H1 (cell line): ENCODE measurements at regions not wholly inside any gene's neighbourhood (a gene's known extent, or its start where the extent isn't known, plus 50 kb on each side); places are given as distances from the start of the nearest gene placed in this dataset.

Experiments
- CTCF ChIA-PET: fragments of 300-600 bp; sonication (Branson Sonifier 250); formaldehyde crosslinking; loops from one replicate; lab custom pipeline; 2021; ENCODE audit not compliant: partially characterized antibody; lab: Charles Lee
- POLR2A ChIA-PET: fragments of 300-600 bp; sonication (Branson Sonifier 250); formaldehyde crosslinking; loops from one replicate; lab custom pipeline; 2021; ENCODE audit warnings: inconsistent platforms; ENCODE audit not compliant: partially characterized antibody; lab: Charles Lee
- DNase-seq, 2 experiments: peaks; one replicate each; pipeline versions ENCODE4 v3.0.0 to v3.0.0-alpha.2; 2010 to 2022; ENCODE audit warnings: low spot score in 2 of 2, low read depth in 1 of 2, mixed read lengths in 1 of 2
- FAIRE-seq: peaks from 2 replicates; lab custom pipeline; 2011; peaks lifted over from hg19 to GRCh38; lab: Jason Lieb, UNC
- H2AFZ ChIP-seq: 2 replicates; pipeline ENCODE4 v1.8.1; 2012; ENCODE audit warnings: low read length, inconsistent platforms
- H2AK5ac ChIP-seq: 2 replicates; pipeline ENCODE4 v1.6.1; 2013; ENCODE audit warnings: low read depth, low read length
- H2BK120ac ChIP-seq: replicated peaks from 2 replicates; pipeline ENCODE3; 2013; ENCODE audit warnings: low read depth, low read length, inconsistent platforms
- H2BK12ac ChIP-seq: 2 replicates; pipeline ENCODE4 v1.6.1; 2013; ENCODE audit warnings: low read depth, low read length
- H2BK15ac ChIP-seq: 2 replicates; pipeline ENCODE4 v1.6.1; 2013; ENCODE audit warnings: low read length
- H2BK20ac ChIP-seq: 2 replicates; pipeline ENCODE4 v1.6.1; 2013; ENCODE audit warnings: low read length
- H2BK5ac ChIP-seq: 2 replicates; pipeline ENCODE4 v1.6.1; 2013; ENCODE audit warnings: low read depth, low read length
- H3K14ac ChIP-seq: 2 replicates; pipeline ENCODE4 v1.6.1; 2013; ENCODE audit warnings: inconsistent platforms; ENCODE audit not compliant: insufficient read length
- H3K18ac ChIP-seq: 2 replicates; pipeline ENCODE4 v1.6.1; 2013; ENCODE audit warnings: low read length; ENCODE audit errors: extremely low read depth
- H3K23ac ChIP-seq: 2 replicates; pipeline ENCODE4 v1.6.1; 2013; ENCODE audit warnings: inconsistent platforms; ENCODE audit not compliant: insufficient read length
- H3K23me2 ChIP-seq: 2 replicates; pipeline ENCODE4 v1.6.1; 2013; ENCODE audit warnings: low read depth, low read length
- H3K27ac ChIP-seq: 2 replicates; pipeline ENCODE4 v1.6.1; 2011; ENCODE audit warnings: low read depth, low read length, inconsistent platforms
- H3K27me3 ChIP-seq, 4 experiments: replicated peaks in 1 of 4; 1 replicate in 1 of 4; 2 replicates in 3 of 4; pipeline versions ENCODE4 v1.6.1 to v1.8.1; 2011 to 2013; ENCODE audit warnings: low read length in 3 of 4, mild to moderate bottlenecking in 3 of 4, inconsistent platforms in 2 of 4, mixed read lengths in 2 of 4, moderate library complexity in 1 of 4; ENCODE audit not compliant: control insufficient read depth in 3 of 4, insufficient read depth in 3 of 4; ENCODE audit errors: extremely low read depth in 1 of 4
- H3K36me3 ChIP-seq, 4 experiments: 2 replicates each; pipeline versions ENCODE4 v1.6.1 to v1.8.1; 2011 to 2013; ENCODE audit warnings: mild to moderate bottlenecking in 4 of 4, low read length in 3 of 4, moderate library complexity in 2 of 4, control low read depth in 1 of 4, inconsistent platforms in 1 of 4; ENCODE audit not compliant: insufficient read depth in 4 of 4, control insufficient read depth in 2 of 4
- H3K4ac ChIP-seq: replicated peaks from 2 replicates; pipeline ENCODE3; 2013; ENCODE audit warnings: low read length, low read depth, mixed read lengths, inconsistent platforms; ENCODE audit not compliant: insufficient read length
- H3K4me1 ChIP-seq, 4 experiments: replicated peaks in 1 of 4; 1 replicate in 1 of 4; 2 replicates in 3 of 4; pipeline versions ENCODE4 v1.6.1 to v1.8.1; 2011 to 2013; ENCODE audit warnings: low read length in 3 of 4, inconsistent platforms in 2 of 4, mixed read lengths in 1 of 4; ENCODE audit not compliant: insufficient read depth in 4 of 4, control insufficient read depth in 3 of 4
- H3K4me2 ChIP-seq, 2 experiments: 2 replicates each; pipeline versions ENCODE4 v1.6.1 to v1.8.1; 2011 to 2013; ENCODE audit warnings: low read depth in 2 of 2, low read length in 2 of 2, control low read depth in 1 of 2, inconsistent platforms in 1 of 2, mild to moderate bottlenecking in 1 of 2; ENCODE audit not compliant: insufficient read depth in 1 of 2
- H3K4me3 ChIP-seq, 4 experiments: fragments of 200-600, 300-600 bp in 1 of 4; sonication (generic), shearing (Covaris generic), sonication (Bioruptor Twin) in 1 of 4; 2 replicates each; pipeline versions ENCODE4 v1.5.1 to v1.8.1; 2011 to 2016; ENCODE audit warnings: low read length in 4 of 4, low read depth in 3 of 4, control low read depth in 2 of 4, inconsistent platforms in 2 of 4, mild to moderate bottlenecking in 2 of 4, mixed read lengths in 1 of 4, moderate library complexity in 1 of 4; ENCODE audit not compliant: insufficient read depth in 2 of 4; ENCODE audit errors: extremely low read depth in 1 of 4
- H3K56ac ChIP-seq: replicated peaks from 2 replicates; pipeline ENCODE3; 2013; ENCODE audit warnings: low read depth, mild to moderate bottlenecking, mixed read lengths, low read length, inconsistent platforms; ENCODE audit not compliant: insufficient read length
- H3K79me1 ChIP-seq: 2 replicates; pipeline ENCODE4 v1.6.1; 2013; ENCODE audit warnings: low read depth, low read length, control low read depth
- H3K79me2 ChIP-seq, 2 experiments: 2 replicates each; pipeline versions ENCODE4 v1.6.1 to v1.8.1; 2012 to 2013; ENCODE audit warnings: low read length in 2 of 2, mild to moderate bottlenecking in 2 of 2, inconsistent platforms in 1 of 2; ENCODE audit not compliant: insufficient read depth in 2 of 2, control insufficient read depth in 1 of 2
- H3K9ac ChIP-seq, 4 experiments: replicated peaks in 1 of 4; 1 replicate in 1 of 4; 2 replicates in 3 of 4; pipeline versions ENCODE4 v1.6.1 to v1.8.1; 2011 to 2013; ENCODE audit warnings: low read depth in 3 of 4, low read length in 3 of 4, control low read depth in 2 of 4, mild to moderate bottlenecking in 2 of 4, moderate library complexity in 2 of 4, inconsistent platforms in 1 of 4; ENCODE audit errors: extremely low read depth in 1 of 4
- H3K9me3 ChIP-seq, 2 experiments: 2 replicates each; pipeline versions ENCODE4 v1.6.1 to v1.8.1; 2012 to 2013; ENCODE audit warnings: mild to moderate bottlenecking in 2 of 2, moderate library complexity in 2 of 2, control low read depth in 1 of 2, inconsistent platforms in 1 of 2, low read depth in 1 of 2, low read length in 1 of 2, mixed read lengths in 1 of 2; ENCODE audit not compliant: insufficient read depth in 2 of 2
- H4K20me1 ChIP-seq, 2 experiments: replicated peaks in 1 of 2; 2 replicates each; pipeline versions ENCODE3 to v1.8.1; 2011 to 2013; ENCODE audit warnings: inconsistent platforms in 2 of 2, low read length in 2 of 2, mild to moderate bottlenecking in 1 of 2; ENCODE audit not compliant: insufficient read depth in 2 of 2, control insufficient read depth in 1 of 2
- H4K5ac ChIP-seq: 2 replicates; pipeline ENCODE4 v1.6.1; 2013; ENCODE audit warnings: low read length, low read depth, mixed read lengths, inconsistent platforms; ENCODE audit not compliant: insufficient read length
- H4K8ac ChIP-seq: 2 replicates; pipeline ENCODE4 v1.8.0; 2013; ENCODE audit warnings: mild to moderate bottlenecking, moderate library complexity, low read length, inconsistent platforms; ENCODE audit not compliant: insufficient read depth; ENCODE audit errors: extremely low read depth
- H4K91ac ChIP-seq: replicated peaks from 2 replicates; pipeline ENCODE3; 2013; ENCODE audit warnings: low read length, mixed read lengths, inconsistent platforms; ENCODE audit not compliant: insufficient read length
- CEBPB ChIP-seq: IDR thresholded peaks from 2 replicates; pipeline ENCODE4 v1.6.1; 2012; ENCODE audit warnings: low read depth, low read length
- CHD2 ChIP-seq: IDR thresholded peaks from 2 replicates; pipeline ENCODE4 v1.6.1; 2012; ENCODE audit warnings: low read length, improper control_type of control experiment
- MAFK ChIP-seq: IDR thresholded peaks from 2 replicates; pipeline ENCODE4 v1.6.1; 2012; ENCODE audit warnings: low read depth, mild to moderate bottlenecking, improper control_type of control experiment, low read length
- NRF1 ChIP-seq: IDR thresholded peaks from 2 replicates; pipeline ENCODE4 v1.6.1; 2011; ENCODE audit warnings: mild to moderate bottlenecking, low read depth, low read length, improper control_type of control experiment
- POLR2AphosphoS5 ChIP-seq: IDR thresholded peaks from 2 replicates; pipeline ENCODE4 v1.6.1; 2011; ENCODE audit warnings: low read depth, low read length
- RXRA ChIP-seq: IDR thresholded peaks from 2 replicates; pipeline ENCODE4 v1.6.1; 2011; ENCODE audit warnings: low read depth, mild to moderate bottlenecking, low read length, moderate library complexity; ENCODE audit not compliant: insufficient read depth
- SIN3A ChIP-seq, 2 experiments: IDR thresholded peaks in 1 of 2; conservative IDR thresholded peaks in 1 of 2; 2 replicates each; pipeline ENCODE4 v1.6.1; 2011 to 2012; ENCODE audit warnings: low read length in 2 of 2, improper control_type of control experiment in 1 of 2, low read depth in 1 of 2, mild to moderate bottlenecking in 1 of 2
- TCF12 ChIP-seq: IDR thresholded peaks from 2 replicates; pipeline ENCODE4 v1.6.1; 2011; ENCODE audit warnings: low read depth, mild to moderate bottlenecking, low read length
- TEAD4 ChIP-seq: IDR thresholded peaks from 2 replicates; pipeline ENCODE4 v1.6.1; 2012; ENCODE audit warnings: low read depth, low read length, inconsistent platforms, mixed read lengths
- WGBS, 2 experiments: shearing (Covaris generic) in 1 of 2; methylation state at CpG; one replicate each; pipeline versions ENCODE4 v1.1.6 to v1.1.7; 2013 to 2015; ENCODE audit warnings: low lambda C conversion rate in 2 of 2, mixed read lengths in 2 of 2, inconsistent platforms in 1 of 2, low coverage in 1 of 2, missing lambda C conversion rate in 1 of 2; ENCODE audit not compliant: insufficient replicate concordance in 2 of 2, insufficient coverage in 1 of 2, insufficient read length in 1 of 2; ENCODE audit errors: extremely low coverage in 1 of 2, missing lambda C conversion rate in 1 of 2; 5-methylcytosine and 5-hydroxymethylcytosine counted together

DNA sequence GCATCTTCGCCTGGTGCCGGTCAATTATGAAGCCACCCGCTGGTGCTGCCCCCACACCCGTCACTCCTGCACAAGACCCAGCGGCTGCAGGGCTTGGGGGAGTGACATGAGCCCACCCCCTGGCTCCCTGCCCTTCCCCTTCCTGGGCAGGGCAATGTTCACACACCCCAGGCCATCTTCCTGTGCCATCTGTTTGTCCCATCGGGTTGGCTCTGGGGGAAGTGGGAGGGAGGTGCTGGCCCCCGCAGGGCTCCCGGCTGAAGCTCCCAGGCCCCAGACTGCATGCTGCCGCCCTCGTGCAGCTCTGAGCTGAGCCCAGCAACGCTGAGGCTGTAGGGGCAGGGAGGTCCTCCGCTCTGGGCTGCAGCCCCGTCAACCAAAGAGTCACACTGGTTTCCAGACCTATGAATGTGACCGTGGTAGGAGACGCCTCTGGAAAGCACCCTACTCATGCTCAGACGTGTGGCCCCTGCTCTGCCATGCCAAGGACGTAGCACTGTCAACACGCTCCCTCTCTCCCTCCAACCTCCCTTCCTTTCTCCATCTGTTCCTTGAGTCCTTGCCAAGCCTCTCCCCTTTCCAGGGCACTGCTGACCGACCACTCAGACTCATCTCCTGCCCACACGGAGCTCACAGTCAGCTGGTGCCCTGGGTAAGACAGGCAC, 140.4 kb downstream of the ENGASE start:
- Histone ChIP-seq H3K4me2 (no peak overlapping the region), H2AFZ (no peak overlapping the region), H2BK5ac (0 out of 2 replicates have a peak overlapping the region, but pooled peaks have one; percentile 78), H3K18ac (peak overlapping the region; percentile 48; the same call in 1 of the 2 replicates), H3K56ac (no peak overlapping the region), H2AK5ac (peak overlapping the region; percentile 39; the same call in 1 of the 2 replicates), H4K8ac (peak overlapping the region; percentile 81; the same call in 1 of the 2 replicates), H4K20me1 (no peaks in the 10 kb centered on the region), H2BK15ac (peak overlapping the region; percentile 88; the same call in 1 of the 2 replicates), H3K4ac (peak overlapping the region; percentile 48), H3K79me1 (no peaks in the 10 kb centered on the region; the same call in 1 of the 2 replicates), H3K4me1 (peaks cover 0 to 46% (median 29%) of the 10 kb centered on the region in 4 experiments; a peak in 6 of 7 replicates), H3K23ac (no peak overlapping the region), H3K9ac (no peak overlapping the region), H3K27me3 (no peaks in the 10 kb centered on the region), H4K91ac (peak overlapping the region; percentile 95), H2BK20ac (peak overlapping the region; percentile 61; the same call in 1 of the 2 replicates), H3K23me2 (peaks cover 1% of the 10 kb centered on the region; the same call in 1 of the 2 replicates), H3K27ac (no peak overlapping the region), H2BK12ac (peak overlapping the region; percentile 84; the same call in 1 of the 2 replicates), H3K9me3 (no peaks in the 10 kb centered on the region), H2BK120ac (no peak overlapping the region), H3K79me2 (no peaks in the 10 kb centered on the region), H4K5ac (no peak overlapping the region), H3K4me3 (no peak overlapping the region), H3K14ac (no peak overlapping the region), H3K36me3 (no peaks in the 10 kb centered on the region)
- POLR2A ChIA-PET, result interaction anchor here (0.9 kb wide), 1 partner anchor 28 kb away, joined by 3 read pairs; no protein-coding TSS in a partner anchor
- no peak for DNase-seq
- CTCF ChIA-PET, result interaction anchor here (1.0 to 4.3 kb wide), 7 partner anchors 9 to 178 kb away, joined by 3 to 16 read pairs (median 3); no protein-coding TSS in a partner anchor
- 75% methylated on average over 20 of the region's 20 CpGs; no CpG with 5 or more reads in 1 of the 2 experiments for WGBS, 2 experiments
- FAIRE-seq, result no peak
- no peak for TF ChIP-seq MAFK
- no peak for TF ChIP-seq CHD2
- TF ChIP-seq POLR2AphosphoS5, result no peak
- no peak for TF ChIP-seq TEAD4
- TF ChIP-seq TCF12, result no peak
- TF ChIP-seq SIN3A (conservative IDR thresholded peaks at IDR 0.05 in 1 of 2, IDR thresholded peaks at IDR 0.05 in 1 of 2; ENCODE audit: low read depth in 1 of 2, low read length in 2 of 2), result no peak
- TF ChIP-seq NRF1, result no peak
- no peak for TF ChIP-seq RXRA
- TF ChIP-seq CEBPB, result no peak
